DOHH2 (cell line): ENCODE measurements at regions not wholly inside any gene's neighbourhood (a gene's known extent, or its start where the extent isn't known, plus 50 kb on each side); places are given as distances from the start of the nearest gene placed in this dataset.

ENCODE experiments used
- H3F3A ChIP-seq: fragments of 200-600 bp; sonication (generic), shearing (Covaris generic); 2 replicates; pipeline ENCODE4 v1.6.0; 2016; ENCODE audit warnings: antibody characterized with exemption, mild to moderate bottlenecking; ENCODE audit not compliant: control insufficient read depth, insufficient read depth
- H3K27ac ChIP-seq: fragments of 200-600 bp; sonication (generic); 2 replicates; pipeline ENCODE4 v1.5.1; 2014; ENCODE audit warnings: low read depth, mild to moderate bottlenecking, low read length, moderate library complexity
- H3K27me3 ChIP-seq: fragments of 200-600 bp; sonication (generic); 2 replicates; pipeline ENCODE4 v1.6.1; 2014; ENCODE audit warnings: mild to moderate bottlenecking, low read length, mixed read lengths; ENCODE audit not compliant: control insufficient read depth
- H3K36me3 ChIP-seq: fragments of 200-600 bp; sonication (generic); 2 replicates; pipeline ENCODE4 v1.6.1; 2014; ENCODE audit warnings: mild to moderate bottlenecking, low read length, moderate library complexity, mixed read lengths; ENCODE audit not compliant: control insufficient read depth
- H3K4me1 ChIP-seq: fragments of 200-600 bp; sonication (generic); 2 replicates; pipeline ENCODE4 v1.6.1; 2014; ENCODE audit warnings: mild to moderate bottlenecking, low read length, mixed read lengths; ENCODE audit not compliant: control insufficient read depth
- H3K4me2 ChIP-seq: fragments of 200-600 bp; sonication (generic); 2 replicates; pipeline ENCODE4 v1.6.0; 2014; ENCODE audit warnings: mild to moderate bottlenecking, low read length, moderate library complexity
- H3K4me3 ChIP-seq: fragments of 200-600 bp; sonication (generic); 2 replicates; pipeline ENCODE4 v1.5.1; 2014; ENCODE audit warnings: mild to moderate bottlenecking, low read length, mixed read lengths
- H3K79me2 ChIP-seq: fragments of 200-600 bp; sonication (generic); 2 replicates; pipeline ENCODE4 v1.6.1; 2014; ENCODE audit warnings: mild to moderate bottlenecking, low read length, mixed read lengths; ENCODE audit not compliant: control insufficient read depth
- H3K9me2 ChIP-seq: fragments of 200-600 bp; sonication (generic); replicated peaks from 2 replicates; pipeline ENCODE4 v1.6.1; 2014; ENCODE audit warnings: mild to moderate bottlenecking, low read length, mixed read lengths; ENCODE audit not compliant: control insufficient read depth
- H3K9me3 ChIP-seq: fragments of 200-600 bp; sonication (generic); 2 replicates; pipeline ENCODE4 v1.6.1; 2014; ENCODE audit warnings: antibody characterized with exemption, low read length, mixed read lengths; ENCODE audit not compliant: control insufficient read depth, insufficient read depth
- H4K20me1 ChIP-seq: fragments of 200-600 bp; sonication (generic); 2 replicates; pipeline ENCODE4 v1.6.0; 2014; ENCODE audit warnings: low read depth, mild to moderate bottlenecking, antibody characterized with exemption, low read length, moderate library complexity; ENCODE audit not compliant: control insufficient read depth, insufficient read depth
- CTCF ChIP-seq: fragments of 200-600 bp; sonication (generic); IDR thresholded peaks from one replicate; pipeline ENCODE4 v1.5.1; 2014; ENCODE audit warnings: antibody characterized with exemption, mild to moderate bottlenecking, low read depth, low read length; ENCODE audit not compliant: poor library complexity, severe bottlenecking
- EZH2phosphoT487 ChIP-seq: fragments of 200-600 bp; sonication (generic); IDR thresholded peaks from 2 replicates; pipeline ENCODE4 v1.6.1; 2017; ENCODE audit warnings: borderline replicate concordance, mild to moderate bottlenecking, antibody characterized with exemption, low read length, moderate library complexity, mixed read lengths

- no peaks in the 10 kb centered on the region for H3K4me1 ChIP-seq
- no peaks in the 10 kb centered on the region for H3K36me3 ChIP-seq
- no peaks in the 10 kb centered on the region for H4K20me1 ChIP-seq
- no peak overlapping the region for H3K4me3 ChIP-seq
- H3K9me3 ChIP-seq: no peaks in the 10 kb centered on the region
- no peaks in the 10 kb centered on the region for H3K79me2 ChIP-seq
- H3F3A ChIP-seq: no peaks in the 10 kb centered on the region
- TF ChIP-seq EZH2phosphoT487 (no peak), CTCF (peak; percentile 84)
- no peaks in the 10 kb centered on the region; the same call in 1 of the 2 replicates for H3K27me3 ChIP-seq
- H3K27ac ChIP-seq: no peak overlapping the region
- H3K4me2 ChIP-seq: no peak overlapping the region
- H3K9me2 ChIP-seq: no peaks in the 10 kb centered on the region
Measured at GRCh38 chr16:79334127-79334526, 266.4 kb downstream of the MAF start.

GRCh38 chr16:79331066-79331465 lies 269.5 kb downstream of the MAF start:
- Histone ChIP-seq H3K4me3 (no peak overlapping the region), H3K9me2 (no peaks in the 10 kb centered on the region), H4K20me1 (no peaks in the 10 kb centered on the region), H3F3A (no peaks in the 10 kb centered on the region), H3K27ac (no peak overlapping the region), H3K4me1 (no peaks in the 10 kb centered on the region), H3K79me2 (no peaks in the 10 kb centered on the region), H3K27me3 (peaks cover 11% of the 10 kb centered on the region; the same call in 1 of the 2 replicates), H3K36me3 (no peaks in the 10 kb centered on the region), H3K4me2 (no peak overlapping the region), H3K9me3 (no peaks in the 10 kb centered on the region)
- TF ChIP-seq CTCF: no peak
- TF ChIP-seq EZH2phosphoT487: no peak

GRCh38 chr16:79329967-79330366 lies 270.6 kb downstream of the MAF start:
- no peaks in the 10 kb centered on the region for H3K9me3 ChIP-seq
- no peaks in the 10 kb centered on the region for H3K36me3 ChIP-seq
- H3F3A ChIP-seq: no peaks in the 10 kb centered on the region
- H3K79me2 ChIP-seq: no peaks in the 10 kb centered on the region
- H3K27ac ChIP-seq: no peak overlapping the region
- peaks cover 17% of the 10 kb centered on the region for H3K27me3 ChIP-seq
- H3K4me3 ChIP-seq: no peak overlapping the region
- no peak for TF ChIP-seq CTCF
- no peak for TF ChIP-seq EZH2phosphoT487
- H3K4me2 ChIP-seq: no peak overlapping the region
- H3K9me2 ChIP-seq: no peaks in the 10 kb centered on the region
- H3K4me1 ChIP-seq: no peaks in the 10 kb centered on the region
- H4K20me1 ChIP-seq: no peaks in the 10 kb centered on the region

- Histone ChIP-seq H3K4me1 (no peaks in the 10 kb centered on the region), H3K4me3 (no peak overlapping the region), H4K20me1 (no peaks in the 10 kb centered on the region), H3K36me3 (no peaks in the 10 kb centered on the region), H3K9me2 (no peaks in the 10 kb centered on the region), H3K79me2 (no peaks in the 10 kb centered on the region), H3K27me3 (peaks cover 17% of the 10 kb centered on the region), H3F3A (no peaks in the 10 kb centered on the region), H3K27ac (no peak overlapping the region), H3K9me3 (no peaks in the 10 kb centered on the region), H3K4me2 (no peak overlapping the region)
- TF ChIP-seq CTCF (no peak), EZH2phosphoT487 (no peak)
Measured at GRCh38 chr16:79329166-79329521, 271.4 kb downstream of the MAF start.
